Upper lobe of left lung (tissue), 4 donors: ENCODE measurements at regions not wholly inside any gene's neighbourhood (a gene's known extent, or its start where the extent isn't known, plus 50 kb on each side); places are given as distances from the start of the nearest gene placed in this dataset.

Source experiments
- POLR2A ChIP-seq, 4 donors: fragments of 450-650 bp; IDR thresholded peaks; one replicate each; pipeline ENCODE4 v1.5.1; 2016 to 2017; ENCODE audit warnings: antibody characterized with exemption in 4 of 4, mild to moderate bottlenecking in 2 of 4
- POLR2AphosphoS5 ChIP-seq, 2 donors: sonication (generic); formaldehyde crosslinking; IDR thresholded peaks; one replicate each; pipeline ENCODE4 v1.5.1; 2017; ENCODE audit warnings: antibody characterized with exemption in 2 of 2
- TF ChIP-seq, protein P1 (sequence below), 6 experiments: fragments of 450-650 bp in 4 of 6; fragments of 200-600 bp in 2 of 6; sonication (generic) in 2 of 6; IDR thresholded peaks; one replicate each; pipeline ENCODE4 v1.5.1; 2016 to 2019; ENCODE audit warnings: antibody characterized with exemption in 6 of 6

DNA sequence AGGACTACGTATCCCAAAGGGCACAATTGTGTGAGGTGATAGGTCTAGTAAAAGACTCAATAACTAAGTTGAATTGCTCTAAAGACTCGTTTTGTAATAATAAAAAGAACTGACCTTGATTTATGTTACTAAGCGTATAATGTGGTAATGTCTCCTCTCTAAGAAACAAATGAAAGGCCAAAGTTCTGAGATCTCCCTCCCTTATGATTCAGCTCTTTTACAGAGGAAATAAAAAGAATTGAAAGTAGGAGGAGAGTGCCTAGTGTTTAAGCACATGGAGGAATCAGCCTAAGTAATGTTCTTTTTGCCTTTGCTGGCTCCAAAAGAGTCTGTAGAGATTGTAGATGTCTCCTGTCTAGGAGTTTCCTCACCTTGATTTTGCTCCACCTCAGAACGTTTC, 98.0 kb downstream of the ARL4A start:
- TF ChIP-seq, protein P1, sequence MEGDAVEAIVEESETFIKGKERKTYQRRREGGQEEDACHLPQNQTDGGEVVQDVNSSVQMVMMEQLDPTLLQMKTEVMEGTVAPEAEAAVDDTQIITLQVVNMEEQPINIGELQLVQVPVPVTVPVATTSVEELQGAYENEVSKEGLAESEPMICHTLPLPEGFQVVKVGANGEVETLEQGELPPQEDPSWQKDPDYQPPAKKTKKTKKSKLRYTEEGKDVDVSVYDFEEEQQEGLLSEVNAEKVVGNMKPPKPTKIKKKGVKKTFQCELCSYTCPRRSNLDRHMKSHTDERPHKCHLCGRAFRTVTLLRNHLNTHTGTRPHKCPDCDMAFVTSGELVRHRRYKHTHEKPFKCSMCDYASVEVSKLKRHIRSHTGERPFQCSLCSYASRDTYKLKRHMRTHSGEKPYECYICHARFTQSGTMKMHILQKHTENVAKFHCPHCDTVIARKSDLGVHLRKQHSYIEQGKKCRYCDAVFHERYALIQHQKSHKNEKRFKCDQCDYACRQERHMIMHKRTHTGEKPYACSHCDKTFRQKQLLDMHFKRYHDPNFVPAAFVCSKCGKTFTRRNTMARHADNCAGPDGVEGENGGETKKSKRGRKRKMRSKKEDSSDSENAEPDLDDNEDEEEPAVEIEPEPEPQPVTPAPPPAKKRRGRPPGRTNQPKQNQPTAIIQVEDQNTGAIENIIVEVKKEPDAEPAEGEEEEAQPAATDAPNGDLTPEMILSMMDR (IDR thresholded peaks at IDR 0.05), result no peak
- TF ChIP-seq POLR2A (IDR thresholded peaks at IDR 0.05) (no peak), POLR2AphosphoS5 (IDR thresholded peaks at IDR 0.05) (no peak)
